ENCODE measurements at regions not wholly inside any gene's neighbourhood (a gene's known extent, or its start where the extent isn't known, plus 50 kb on each side); places are given as distances from the start of the nearest gene placed in this dataset.
A peak's percentile ranks its signal among the peaks of the same experiment; 100 is the strongest.

DNA sequence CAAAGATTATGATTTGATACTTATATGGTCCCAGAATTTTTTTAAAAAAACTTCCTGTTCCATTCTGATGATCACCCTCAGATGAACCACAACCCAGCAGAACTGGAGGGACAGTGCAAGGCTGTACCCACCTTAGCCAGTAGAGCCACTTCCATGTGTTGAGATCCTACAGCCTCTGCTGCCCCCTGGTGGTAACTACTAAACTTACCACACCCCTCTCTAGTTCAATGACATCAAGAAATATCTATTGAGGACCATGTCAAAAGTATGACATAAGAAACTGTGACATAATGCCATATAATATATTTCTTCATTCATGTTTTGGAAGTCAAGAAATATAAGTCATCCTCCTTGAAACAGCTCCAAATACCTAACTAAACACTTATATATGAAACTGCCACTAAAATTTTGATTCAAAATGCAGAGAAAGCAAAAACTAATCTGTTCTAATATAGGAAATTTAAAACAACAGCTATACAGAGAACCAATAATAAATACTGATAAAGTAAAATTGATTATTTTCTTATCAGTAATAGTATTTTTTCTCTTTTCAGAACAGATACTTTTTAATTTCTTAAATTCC lies 412.6 kb downstream of the KCTD12 start:
- peak; percentile 58 to 75 for DNase-seq
- H3K36me3 ChIP-seq = no peaks in the 10 kb centered on the region

DNA sequence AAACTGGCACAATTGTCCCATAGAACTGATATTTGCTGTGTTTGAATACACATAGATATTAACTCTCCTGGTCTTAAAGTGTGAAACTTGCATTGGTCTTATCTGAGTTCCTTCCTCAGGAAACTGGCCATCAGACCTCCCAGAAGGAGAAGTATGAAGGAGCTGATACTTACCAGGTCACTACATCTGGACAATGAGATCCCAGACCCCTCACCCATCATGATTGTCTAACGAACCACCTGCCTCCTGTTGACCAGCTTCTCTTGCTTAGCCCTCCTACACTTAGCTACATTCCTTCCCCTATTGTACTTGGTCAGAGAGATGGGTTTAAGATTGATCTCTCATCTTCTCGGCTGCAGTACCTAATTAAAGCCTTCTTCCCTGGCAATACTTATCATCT lies 413.3 kb downstream of the KCTD12 start:
- DNase-seq = no peak
- no peaks in the 10 kb centered on the region for H3K4me1 ChIP-seq
- TF ChIP-seq, protein P1, sequence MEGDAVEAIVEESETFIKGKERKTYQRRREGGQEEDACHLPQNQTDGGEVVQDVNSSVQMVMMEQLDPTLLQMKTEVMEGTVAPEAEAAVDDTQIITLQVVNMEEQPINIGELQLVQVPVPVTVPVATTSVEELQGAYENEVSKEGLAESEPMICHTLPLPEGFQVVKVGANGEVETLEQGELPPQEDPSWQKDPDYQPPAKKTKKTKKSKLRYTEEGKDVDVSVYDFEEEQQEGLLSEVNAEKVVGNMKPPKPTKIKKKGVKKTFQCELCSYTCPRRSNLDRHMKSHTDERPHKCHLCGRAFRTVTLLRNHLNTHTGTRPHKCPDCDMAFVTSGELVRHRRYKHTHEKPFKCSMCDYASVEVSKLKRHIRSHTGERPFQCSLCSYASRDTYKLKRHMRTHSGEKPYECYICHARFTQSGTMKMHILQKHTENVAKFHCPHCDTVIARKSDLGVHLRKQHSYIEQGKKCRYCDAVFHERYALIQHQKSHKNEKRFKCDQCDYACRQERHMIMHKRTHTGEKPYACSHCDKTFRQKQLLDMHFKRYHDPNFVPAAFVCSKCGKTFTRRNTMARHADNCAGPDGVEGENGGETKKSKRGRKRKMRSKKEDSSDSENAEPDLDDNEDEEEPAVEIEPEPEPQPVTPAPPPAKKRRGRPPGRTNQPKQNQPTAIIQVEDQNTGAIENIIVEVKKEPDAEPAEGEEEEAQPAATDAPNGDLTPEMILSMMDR (IDR thresholded peaks at IDR 0.05) = no peak
- TF ChIP-seq POLR2A (IDR thresholded peaks at IDR 0.05) = no peak
- no peaks in the 10 kb centered on the region for H3K9me3 ChIP-seq
- intact Hi-C loops (cut with DNase I; ENCODE audit: low total_unique reads) = loop anchor here (10.0 kb wide), 1 partner anchor 598 kb away; no protein-coding TSS in a partner anchor
- H3K4me3 ChIP-seq = no peak overlapping the region
- no peaks in the 10 kb centered on the region for H3K36me3 ChIP-seq
- no peak overlapping the region for H3K27ac ChIP-seq
- no peaks in the 10 kb centered on the region for H3K27me3 ChIP-seq

More for the DNA sequence above, 412.6 kb downstream of the KCTD12 start:
- no peaks in the 10 kb centered on the region for H3K4me1 ChIP-seq
- H3K4me3 ChIP-seq = no peak overlapping the region
- TF ChIP-seq, protein P1 (IDR thresholded peaks at IDR 0.05) = peak; percentile 72 to 82 (median 78)
- no peak for TF ChIP-seq POLR2A (IDR thresholded peaks at IDR 0.05)
- no peaks in the 10 kb centered on the region for H3K27me3 ChIP-seq
- peak overlapping the region in 1 of 2 donors; percentile 1 for H3K27ac ChIP-seq
- H3K9me3 ChIP-seq = no peaks in the 10 kb centered on the region
- intact Hi-C loops (cut with DNase I; ENCODE audit: low total_unique reads) = loop anchor here (10.0 kb wide), 1 partner anchor 599 kb away; no protein-coding TSS in a partner anchor

DNA sequence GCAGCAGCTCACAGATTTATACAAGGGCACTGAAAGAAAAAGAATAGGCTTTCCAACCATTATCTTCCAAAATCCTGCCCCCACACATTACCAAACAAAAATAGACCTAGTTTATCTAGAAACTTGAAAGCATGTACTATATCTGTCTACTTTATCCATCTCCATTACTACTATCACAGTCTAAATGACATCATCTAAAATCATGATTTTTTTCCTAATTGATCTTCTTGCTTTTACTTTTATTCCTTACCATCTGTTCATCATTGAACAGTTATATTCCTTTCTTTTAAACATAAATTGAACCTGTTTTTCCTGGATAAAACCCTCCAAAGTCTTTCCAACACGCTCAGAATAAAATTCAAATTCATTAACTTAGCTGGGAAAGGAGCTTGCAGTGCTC lies 414.7 kb downstream of the KCTD12 start:
- no peak for DNase-seq
- Histone ChIP-seq H3K27me3 (no peaks in the 10 kb centered on the region), H3K9me3 (no peaks in the 10 kb centered on the region), H3K36me3 (no peaks in the 10 kb centered on the region), H3K4me1 (no peaks in the 10 kb centered on the region), H3K27ac (no peak overlapping the region), H3K4me3 (no peak overlapping the region)
- TF ChIP-seq POLR2A (IDR thresholded peaks at IDR 0.05) = no peak
- TF ChIP-seq, protein P1 (IDR thresholded peaks at IDR 0.05) = no peak
- intact Hi-C loops (cut with DNase I; ENCODE audit: low total_unique reads) = loop anchor here (10.0 kb wide), 1 partner anchor 597 kb away; no protein-coding TSS in a partner anchor

DNA sequence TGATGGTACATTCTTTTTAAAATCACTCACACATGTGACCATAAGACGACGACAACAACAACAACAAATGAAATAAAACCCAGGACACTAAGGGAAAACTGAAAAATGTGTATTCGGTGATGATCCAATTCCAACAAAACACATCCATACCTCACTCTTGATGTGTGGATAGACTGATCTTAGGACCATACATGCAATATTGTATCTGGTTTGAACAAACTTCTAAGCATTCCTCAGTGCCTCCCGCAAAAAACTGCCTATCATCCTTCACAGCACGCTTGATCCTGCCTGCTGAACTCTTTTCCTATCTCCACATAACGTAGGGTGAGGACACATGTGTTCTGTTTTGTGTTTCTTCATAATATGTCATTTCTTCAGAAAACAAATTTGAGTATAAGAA lies 415.2 kb downstream of the KCTD12 start:
- Histone ChIP-seq H3K27me3 (no peaks in the 10 kb centered on the region), H3K4me1 (no peaks in the 10 kb centered on the region), H3K4me3 (no peak overlapping the region), H3K9me3 (no peaks in the 10 kb centered on the region), H3K36me3 (no peaks in the 10 kb centered on the region), H3K27ac (no peak overlapping the region)
- TF ChIP-seq POLR2A (IDR thresholded peaks at IDR 0.05) = no peak
- TF ChIP-seq, protein P1 (IDR thresholded peaks at IDR 0.05) = no peak
- no peak for DNase-seq
- intact Hi-C loops (cut with DNase I; ENCODE audit: low total_unique reads) = loop anchor here (10.0 kb wide), 1 partner anchor 596 kb away; no protein-coding TSS in a partner anchor

DNA sequence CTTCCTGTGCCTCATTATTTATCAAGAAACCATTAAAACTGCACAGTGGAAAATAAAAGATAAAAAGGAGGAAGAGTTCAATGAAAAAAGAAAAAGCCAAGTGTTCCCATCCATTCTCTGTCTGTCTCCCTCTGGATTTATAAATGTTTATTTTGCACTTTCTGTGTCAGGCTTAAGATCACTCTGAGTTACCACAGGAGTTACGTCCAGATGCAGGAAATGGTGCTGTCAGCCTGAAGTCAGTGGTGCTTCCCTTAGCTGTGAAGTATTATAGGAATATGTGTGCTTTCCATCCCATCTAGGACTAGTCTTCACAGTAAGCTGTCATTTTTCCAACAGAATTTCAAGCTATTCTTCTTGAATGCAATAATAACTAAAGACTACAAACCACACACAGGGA lies 420.2 kb downstream of the KCTD12 start:
- no peak overlapping the region for H3K4me3 ChIP-seq
- H3K4me1 ChIP-seq = no peaks in the 10 kb centered on the region
- H3K27ac ChIP-seq = no peak overlapping the region
- TF ChIP-seq POLR2A (IDR thresholded peaks at IDR 0.05) = no peak
- TF ChIP-seq, protein P1 (IDR thresholded peaks at IDR 0.05) = no peak
- no peaks in the 10 kb centered on the region for H3K36me3 ChIP-seq
- no peaks in the 10 kb centered on the region for H3K9me3 ChIP-seq
- DNase-seq = no peak
- intact Hi-C loops (cut with DNase I; ENCODE audit: low total_unique reads) = no loop called here
- no peaks in the 10 kb centered on the region for H3K27me3 ChIP-seq
